Sigmoid colon (tissue), 6 donors: ENCODE measurements at regions not wholly inside any gene's neighbourhood (a gene's known extent, or its start where the extent isn't known, plus 50 kb on each side); places are given as distances from the start of the nearest gene placed in this dataset.
A peak's percentile ranks its signal among the peaks of the same experiment; 100 is the strongest.

ENCODE experiments used
- DNase-seq: peaks from one replicate; pipeline ENCODE4 v3.0.0-alpha.2; 2019
- H3K27ac ChIP-seq, 4 donors: fragments of 200-600 bp; sonication (generic); one replicate each; pipeline ENCODE4 v1.5.1; 2016 to 2019; ENCODE audit warnings: mild to moderate bottlenecking in 1 of 4
- H3K27me3 ChIP-seq, 3 donors: fragments of 200-600 bp; sonication (generic); one replicate each; pipeline ENCODE4 v1.5.1; 2019; ENCODE audit warnings: mild to moderate bottlenecking in 1 of 3
- H3K36me3 ChIP-seq, 4 donors: fragments of 200-600 bp; sonication (generic); one replicate each; pipeline ENCODE4 v1.5.1; 2016 to 2019
- H3K4me1 ChIP-seq, 4 donors: fragments of 200-600 bp; sonication (generic); one replicate each; pipeline ENCODE4 v1.5.1; 2017 to 2019
- H3K4me3 ChIP-seq, 4 donors: fragments of 200-600 bp; sonication (generic); one replicate each; pipeline ENCODE4 v1.5.1; 2017 to 2019; ENCODE audit warnings: mild to moderate bottlenecking in 2 of 4, moderate library complexity in 1 of 4
- H3K9me3 ChIP-seq, 4 donors: fragments of 200-600 bp in 3 of 4; sonication (generic) in 3 of 4; one replicate each; pipeline versions ENCODE4 v1.5.1 to v1.6.1; 2013 to 2019
- EP300 ChIP-seq, 4 donors: sonication (generic); formaldehyde crosslinking; IDR thresholded peaks; one replicate each; pipeline ENCODE4 v1.6.1; 2017; ENCODE audit warnings: antibody characterized with exemption in 4 of 4
- POLR2A ChIP-seq, 2 donors: fragments of 450-650 bp; IDR thresholded peaks; one replicate each; pipeline ENCODE4 v1.6.1; 2016; ENCODE audit warnings: antibody characterized with exemption in 2 of 2, mild to moderate bottlenecking in 2 of 2, moderate library complexity in 2 of 2
- POLR2AphosphoS5 ChIP-seq, 4 donors: sonication (generic); formaldehyde crosslinking; IDR thresholded peaks; one replicate each; pipeline ENCODE4 v1.6.1; 2017; ENCODE audit warnings: antibody characterized with exemption in 4 of 4
- WGBS, 2 donors: extraction: QIAGEN DNeasy Blood & Tissue Kit; methylation state at CpG; one replicate each; pipeline ENCODE4 v1.1.7; 2013; 5-methylcytosine and 5-hydroxymethylcytosine counted together
- intact Hi-C: fragments of 100-400 bp; cut with DNase I; formaldehyde crosslinking; loops from one replicate; pipeline ENCODE4 v1.15.1; 2023
- small RNA-seq, 3 donors: library from RNA; depleted of rRNA; stranded (forward); fragments of <200 nt; gene quantifications; one replicate each; pipeline ENCODE3, GENCODE V24; 2016
- TF ChIP-seq, protein P1 (sequence below), 4 experiments: fragments of 450-650 bp in 3 of 4; fragments of 200-600 bp in 1 of 4; IDR thresholded peaks; one replicate each; pipeline ENCODE4 v1.5.1; 2016 to 2019; ENCODE audit warnings: antibody characterized with exemption in 4 of 4, mild to moderate bottlenecking in 3 of 4, moderate library complexity in 2 of 4
- donor health status: healthy with polysubstance abuse.
- donor health status: healthy.

DNA sequence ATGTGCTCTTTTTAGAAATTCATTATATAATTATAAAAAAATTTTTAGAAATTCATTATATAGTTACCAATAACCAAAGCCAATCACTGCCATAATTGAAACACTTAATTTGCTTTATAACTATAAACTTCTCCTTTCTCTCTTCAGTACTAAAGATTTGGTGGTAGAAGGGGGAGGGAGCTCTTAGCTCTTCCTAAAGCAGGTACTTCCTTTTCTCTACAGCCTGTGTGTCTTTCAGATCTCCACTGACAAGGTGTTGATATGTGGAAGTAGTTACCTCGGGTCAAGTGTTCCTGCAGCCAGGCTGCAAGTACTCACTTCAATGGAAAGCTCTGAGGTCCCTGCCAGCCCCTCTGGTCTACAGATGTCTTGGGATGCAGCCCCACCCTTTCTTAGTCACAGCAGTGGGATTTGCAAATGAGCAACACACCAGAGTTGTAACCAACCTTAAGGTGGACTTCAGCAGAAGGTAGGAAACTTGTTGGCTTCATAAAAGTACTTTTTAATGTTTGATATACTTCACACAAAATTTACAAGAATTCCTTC, 690.0 kb downstream of the ARHGAP15 start:
- 14 to 16% methylated on average over 1 of the region's 1 CpG for WGBS, 2 donors
- intact Hi-C loops: no loop called here
- TF ChIP-seq POLR2AphosphoS5 (IDR thresholded peaks at IDR 0.05) (no peak), POLR2A (IDR thresholded peaks at IDR 0.05) (no peak), EP300 (IDR thresholded peaks at IDR 0.05) (no peak)
- TF ChIP-seq, protein P1, sequence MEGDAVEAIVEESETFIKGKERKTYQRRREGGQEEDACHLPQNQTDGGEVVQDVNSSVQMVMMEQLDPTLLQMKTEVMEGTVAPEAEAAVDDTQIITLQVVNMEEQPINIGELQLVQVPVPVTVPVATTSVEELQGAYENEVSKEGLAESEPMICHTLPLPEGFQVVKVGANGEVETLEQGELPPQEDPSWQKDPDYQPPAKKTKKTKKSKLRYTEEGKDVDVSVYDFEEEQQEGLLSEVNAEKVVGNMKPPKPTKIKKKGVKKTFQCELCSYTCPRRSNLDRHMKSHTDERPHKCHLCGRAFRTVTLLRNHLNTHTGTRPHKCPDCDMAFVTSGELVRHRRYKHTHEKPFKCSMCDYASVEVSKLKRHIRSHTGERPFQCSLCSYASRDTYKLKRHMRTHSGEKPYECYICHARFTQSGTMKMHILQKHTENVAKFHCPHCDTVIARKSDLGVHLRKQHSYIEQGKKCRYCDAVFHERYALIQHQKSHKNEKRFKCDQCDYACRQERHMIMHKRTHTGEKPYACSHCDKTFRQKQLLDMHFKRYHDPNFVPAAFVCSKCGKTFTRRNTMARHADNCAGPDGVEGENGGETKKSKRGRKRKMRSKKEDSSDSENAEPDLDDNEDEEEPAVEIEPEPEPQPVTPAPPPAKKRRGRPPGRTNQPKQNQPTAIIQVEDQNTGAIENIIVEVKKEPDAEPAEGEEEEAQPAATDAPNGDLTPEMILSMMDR (IDR thresholded peaks at IDR 0.05): no peak
- no peak overlapping the region for H3K4me3 ChIP-seq
- DNase-seq: peak; percentile 64
- no peaks in the 10 kb centered on the region for H3K9me3 ChIP-seq
- no peaks in the 10 kb centered on the region for H3K4me1 ChIP-seq
- H3K27ac ChIP-seq: no peak overlapping the region
- no peaks in the 10 kb centered on the region for H3K36me3 ChIP-seq
- H3K27me3 ChIP-seq: no peaks in the 10 kb centered on the region

Small RNAs in the stretch of these regions (small RNA-seq; reads per million reads assigned to genes)
- gene RF00019: 0 reads per million in 3 donors
